Fibroblast of the aortic adventitia (primary cell): ENCODE measurements at regions not wholly inside any gene's neighbourhood (a gene's known extent, or its start where the extent isn't known, plus 50 kb on each side); places are given as distances from the start of the nearest gene placed in this dataset.
"Not testable (repeated sequence)": the region's sequence is repeated elsewhere in the genome, so short reads cannot be mapped to it uniquely, and the experiment has no call there.

Experiments
- DNase-seq: peaks from one replicate; pipeline ENCODE4 v3.0.0-alpha.2; 2010; ENCODE audit warnings: low read depth
- H3K4me3 ChIP-seq: 2 replicates; pipeline ENCODE4 v1.5.1; 2011; ENCODE audit warnings: low read depth, mild to moderate bottlenecking, control low read depth, low read length, moderate library complexity
- CTCF ChIP-seq: IDR thresholded peaks from 2 replicates; pipeline ENCODE4 v1.5.1; 2011; ENCODE audit warnings: mild to moderate bottlenecking, low read length, control low read depth, inconsistent platforms; ENCODE audit not compliant: insufficient read depth

- no peak for TF ChIP-seq CTCF
- no peak for DNase-seq
- H3K4me3 ChIP-seq, result no peak overlapping the region
Measured at GRCh38 chr5:90265545-90265857, 144.1 kb downstream of the CETN3 start.

- DNase-seq, result peak; percentile 82
- H3K4me3 ChIP-seq, result no peak overlapping the region
- TF ChIP-seq CTCF, result peak; percentile 96
Measured at GRCh38 chr5:90264689-90265544, 144.6 kb downstream of the CETN3 start.

- H3K4me3 ChIP-seq, result no peak overlapping the region
- TF ChIP-seq CTCF, result no peak
- no peak for DNase-seq
Measured at GRCh38 chr5:90263102-90263820, 146.3 kb downstream of the CETN3 start.

- TF ChIP-seq CTCF, result no peak
- no peak overlapping the region for H3K4me3 ChIP-seq
- DNase-seq, result no peak
Measured at GRCh38 chr5:90251447-90251846, 158.1 kb downstream of the CETN3 start.

GRCh38 chr5:90248640-90249039 is 160.9 kb downstream of the CETN3 start:
- no peak for DNase-seq
- no peak overlapping the region for H3K4me3 ChIP-seq
- no peak for TF ChIP-seq CTCF

- not testable (repeated sequence) for DNase-seq, H3K4me3 ChIP-seq
Measured at GRCh38 chr5:90243848-90244247, 165.7 kb downstream of the CETN3 start.

GRCh38 chr5:90233476-90233875 is 176.1 kb downstream of the CETN3 start:
- no peak overlapping the region for H3K4me3 ChIP-seq
- no peak for TF ChIP-seq CTCF
- no peak for DNase-seq
